K562 (cell line): ENCODE measurements at regions not wholly inside any gene's neighbourhood (a gene's known extent, or its start where the extent isn't known, plus 50 kb on each side); places are given as distances from the start of the nearest gene placed in this dataset.

Source experiments
- MAFG ChIP-seq: fragments of 450-650 bp; conservative IDR thresholded peaks from 2 replicates; pipeline ENCODE4 v1.6.1; 2016; ENCODE audit warnings: missing genetic modification characterization, missing compliant biosample characterization
- SP1 ChIP-seq: sonication (generic); formaldehyde crosslinking; IDR thresholded peaks from 2 replicates; pipeline ENCODE4 v1.8.1; 2022; ENCODE audit warnings: mild to moderate bottlenecking, missing genetic modification reagents
- ZZZ3 ChIP-seq: fragments of 450-650 bp; IDR thresholded peaks from 2 replicates; pipeline ENCODE4 v1.6.1; 2016; ENCODE audit warnings: antibody characterized with exemption, mild to moderate bottlenecking, moderate library complexity
- TF ChIP-seq, protein P1 (sequence below): fragments of 450-650 bp; IDR thresholded peaks from 2 replicates; pipeline ENCODE4 v1.6.1; 2016; ENCODE audit warnings: missing biosample characterization, missing genetic modification characterization
- TF ChIP-seq, protein P2 (sequence below), 3 experiments: IDR thresholded peaks in 2 of 3; conservative IDR thresholded peaks in 1 of 3; 2 replicates each; pipeline ENCODE4 v1.5.1; 2011 to 2012; ENCODE audit warnings: low read length in 3 of 3, mild to moderate bottlenecking in 3 of 3, control low read depth in 2 of 3, improper control_type of control experiment in 1 of 3, inconsistent platforms in 1 of 3, low read depth in 1 of 3, mixed read lengths in 1 of 3, moderate library complexity in 1 of 3; ENCODE audit not compliant: insufficient read depth in 2 of 3

DNA sequence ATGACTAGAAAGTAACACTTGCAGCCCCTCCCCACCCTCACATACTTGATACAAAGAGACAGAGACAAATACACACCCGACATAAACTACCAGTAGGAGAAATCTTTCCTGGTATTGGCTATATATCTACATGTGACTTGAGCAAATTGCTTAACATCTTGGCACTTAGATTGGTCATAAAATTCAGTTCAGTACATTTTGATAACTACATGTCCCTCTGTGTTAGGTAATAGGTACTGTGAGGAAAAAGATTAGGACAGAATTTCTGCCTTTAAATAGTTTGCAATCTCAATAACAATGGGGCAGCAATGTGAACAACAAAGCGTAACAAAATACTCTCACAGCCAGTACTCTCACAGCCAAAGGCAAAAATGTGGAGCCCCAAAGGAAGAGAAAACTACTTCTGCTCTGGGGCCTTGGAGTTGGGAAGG lies 670.0 kb upstream of the ACVR2A start:
- TF ChIP-seq, protein P1, sequence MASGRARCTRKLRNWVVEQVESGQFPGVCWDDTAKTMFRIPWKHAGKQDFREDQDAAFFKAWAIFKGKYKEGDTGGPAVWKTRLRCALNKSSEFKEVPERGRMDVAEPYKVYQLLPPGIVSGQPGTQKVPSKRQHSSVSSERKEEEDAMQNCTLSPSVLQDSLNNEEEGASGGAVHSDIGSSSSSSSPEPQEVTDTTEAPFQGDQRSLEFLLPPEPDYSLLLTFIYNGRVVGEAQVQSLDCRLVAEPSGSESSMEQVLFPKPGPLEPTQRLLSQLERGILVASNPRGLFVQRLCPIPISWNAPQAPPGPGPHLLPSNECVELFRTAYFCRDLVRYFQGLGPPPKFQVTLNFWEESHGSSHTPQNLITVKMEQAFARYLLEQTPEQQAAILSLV (tag), result no peak
- TF ChIP-seq, protein P2, sequence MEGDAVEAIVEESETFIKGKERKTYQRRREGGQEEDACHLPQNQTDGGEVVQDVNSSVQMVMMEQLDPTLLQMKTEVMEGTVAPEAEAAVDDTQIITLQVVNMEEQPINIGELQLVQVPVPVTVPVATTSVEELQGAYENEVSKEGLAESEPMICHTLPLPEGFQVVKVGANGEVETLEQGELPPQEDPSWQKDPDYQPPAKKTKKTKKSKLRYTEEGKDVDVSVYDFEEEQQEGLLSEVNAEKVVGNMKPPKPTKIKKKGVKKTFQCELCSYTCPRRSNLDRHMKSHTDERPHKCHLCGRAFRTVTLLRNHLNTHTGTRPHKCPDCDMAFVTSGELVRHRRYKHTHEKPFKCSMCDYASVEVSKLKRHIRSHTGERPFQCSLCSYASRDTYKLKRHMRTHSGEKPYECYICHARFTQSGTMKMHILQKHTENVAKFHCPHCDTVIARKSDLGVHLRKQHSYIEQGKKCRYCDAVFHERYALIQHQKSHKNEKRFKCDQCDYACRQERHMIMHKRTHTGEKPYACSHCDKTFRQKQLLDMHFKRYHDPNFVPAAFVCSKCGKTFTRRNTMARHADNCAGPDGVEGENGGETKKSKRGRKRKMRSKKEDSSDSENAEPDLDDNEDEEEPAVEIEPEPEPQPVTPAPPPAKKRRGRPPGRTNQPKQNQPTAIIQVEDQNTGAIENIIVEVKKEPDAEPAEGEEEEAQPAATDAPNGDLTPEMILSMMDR (IDR thresholded peaks at IDR 0.05 in 2 of 3, conservative IDR thresholded peaks at IDR 0.05 in 1 of 3; ENCODE audit: insufficient read depth in 2 of 3, low read depth in 1 of 3, low read length in 3 of 3), result no peak
- TF ChIP-seq MAFG (tag), result no peak
- no peak for TF ChIP-seq ZZZ3
- TF ChIP-seq SP1 (CRISPR knock-in tag), result no peak
